ENCODE measurements at regions not wholly inside any gene's neighbourhood (a gene's known extent, or its start where the extent isn't known, plus 50 kb on each side); places are given as distances from the start of the nearest gene placed in this dataset.

DNA sequence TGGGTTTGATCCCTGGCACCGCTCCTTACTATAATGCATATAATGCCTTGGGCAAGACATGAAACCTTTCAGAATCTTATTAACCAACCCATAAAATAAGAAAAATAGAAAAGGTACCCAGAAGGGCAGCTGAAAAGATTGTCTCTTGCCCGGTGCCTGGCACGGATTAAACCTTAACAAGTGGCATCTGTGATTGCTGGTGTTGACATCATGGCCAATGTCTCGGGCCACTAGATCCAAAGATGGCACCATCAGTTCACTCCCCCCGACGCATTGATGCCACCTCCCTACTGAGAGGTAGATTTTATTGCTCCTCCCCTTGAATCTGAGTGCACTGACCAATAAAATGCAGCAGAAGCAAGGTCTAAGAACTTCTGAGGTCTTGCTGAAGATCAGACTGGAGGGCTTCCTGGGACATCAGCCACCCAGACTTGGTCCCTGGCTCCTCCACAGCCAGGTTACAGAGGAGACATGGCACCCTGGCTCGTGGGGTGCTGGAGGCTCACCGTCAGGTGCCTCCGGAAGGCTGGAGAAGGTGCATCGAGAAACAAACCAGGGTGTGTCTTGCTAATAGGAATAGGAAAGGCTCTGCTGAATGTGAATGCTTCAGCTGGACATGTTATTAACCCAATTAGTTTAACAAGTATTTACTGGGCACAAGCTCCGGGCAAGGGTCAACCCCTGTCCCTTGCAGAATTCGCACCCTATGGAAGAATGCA is 80.0 kb upstream of the COL5A1 start:
- H3K9me3 ChIP-seq: no peaks in the 10 kb centered on the region
- TF ChIP-seq, protein P1, sequence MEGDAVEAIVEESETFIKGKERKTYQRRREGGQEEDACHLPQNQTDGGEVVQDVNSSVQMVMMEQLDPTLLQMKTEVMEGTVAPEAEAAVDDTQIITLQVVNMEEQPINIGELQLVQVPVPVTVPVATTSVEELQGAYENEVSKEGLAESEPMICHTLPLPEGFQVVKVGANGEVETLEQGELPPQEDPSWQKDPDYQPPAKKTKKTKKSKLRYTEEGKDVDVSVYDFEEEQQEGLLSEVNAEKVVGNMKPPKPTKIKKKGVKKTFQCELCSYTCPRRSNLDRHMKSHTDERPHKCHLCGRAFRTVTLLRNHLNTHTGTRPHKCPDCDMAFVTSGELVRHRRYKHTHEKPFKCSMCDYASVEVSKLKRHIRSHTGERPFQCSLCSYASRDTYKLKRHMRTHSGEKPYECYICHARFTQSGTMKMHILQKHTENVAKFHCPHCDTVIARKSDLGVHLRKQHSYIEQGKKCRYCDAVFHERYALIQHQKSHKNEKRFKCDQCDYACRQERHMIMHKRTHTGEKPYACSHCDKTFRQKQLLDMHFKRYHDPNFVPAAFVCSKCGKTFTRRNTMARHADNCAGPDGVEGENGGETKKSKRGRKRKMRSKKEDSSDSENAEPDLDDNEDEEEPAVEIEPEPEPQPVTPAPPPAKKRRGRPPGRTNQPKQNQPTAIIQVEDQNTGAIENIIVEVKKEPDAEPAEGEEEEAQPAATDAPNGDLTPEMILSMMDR (IDR thresholded peaks at IDR 0.05; ENCODE audit: low read depth, low read length): no peak
- no peaks in the 10 kb centered on the region for H3K36me3 ChIP-seq
- no peaks in the 10 kb centered on the region for H3K27me3 ChIP-seq
- H3K4me1 ChIP-seq: no peaks in the 10 kb centered on the region
- DNase-seq: no peak
- H3K4me3 ChIP-seq (ENCODE audit: low read depth, low read length): no peak overlapping the region

DNA sequence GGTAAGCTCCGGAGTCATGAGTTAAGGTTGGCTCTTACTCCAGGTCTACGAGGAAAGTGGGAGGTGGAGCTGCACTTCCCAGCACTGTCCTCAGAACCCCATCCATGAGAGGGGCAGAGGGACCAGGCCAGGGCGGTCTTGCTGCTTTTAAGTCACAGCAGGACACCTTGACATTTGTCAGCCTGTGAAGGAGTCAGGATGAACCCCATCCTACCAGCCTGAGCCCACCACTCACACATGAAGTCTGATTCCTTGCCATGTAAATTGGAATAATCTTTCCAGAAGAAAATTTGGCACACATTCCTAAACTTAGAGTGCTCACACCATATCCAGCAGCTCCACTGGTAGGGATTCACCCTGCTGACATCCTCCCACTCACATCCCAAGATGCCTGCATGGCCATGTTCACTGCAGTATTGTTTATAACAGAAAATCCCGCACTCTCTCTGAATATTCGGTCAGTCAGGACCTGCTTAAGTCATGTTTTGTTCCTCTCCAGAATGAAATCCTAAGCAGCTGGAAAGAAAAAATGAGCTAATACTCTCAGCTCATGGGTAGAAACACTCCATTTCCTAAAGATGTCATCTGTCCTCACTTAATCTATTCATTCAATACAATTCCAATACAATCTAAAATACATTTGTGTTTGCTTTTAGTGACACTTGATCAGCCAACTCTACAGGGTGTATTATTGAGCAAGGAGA is 79.3 kb upstream of the COL5A1 start:
- no peak for DNase-seq
- TF ChIP-seq, protein P1 (IDR thresholded peaks at IDR 0.05; ENCODE audit: low read depth, low read length): no peak
- H3K27me3 ChIP-seq: no peaks in the 10 kb centered on the region

DNA sequence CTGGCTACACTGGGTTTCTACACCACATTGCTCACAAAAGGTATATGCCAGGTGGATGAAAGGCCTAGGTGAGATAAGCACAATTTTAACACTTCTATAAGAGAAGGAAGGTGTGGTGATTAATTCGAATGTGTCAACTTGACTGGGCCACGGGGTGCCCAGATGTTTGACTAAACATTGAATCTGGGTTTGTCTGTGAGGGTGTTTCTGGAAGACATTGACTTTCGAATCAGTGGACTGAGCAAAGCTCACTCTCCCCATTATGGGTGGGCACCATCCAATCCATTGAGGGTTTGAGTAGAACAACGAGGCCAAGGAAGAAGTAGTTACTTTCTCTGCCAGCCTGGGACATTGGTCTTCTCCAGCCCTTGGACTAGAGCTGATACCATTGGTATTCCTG is 78.2 kb upstream of the COL5A1 start:
- H3K9me3 ChIP-seq: no peaks in the 10 kb centered on the region
- H3K36me3 ChIP-seq: no peaks in the 10 kb centered on the region
- no peak for DNase-seq
- TF ChIP-seq, protein P1 (IDR thresholded peaks at IDR 0.05; ENCODE audit: low read depth, low read length): no peak
- no peak overlapping the region for H3K4me3 ChIP-seq (ENCODE audit: low read depth, low read length)
- H3K27me3 ChIP-seq: no peaks in the 10 kb centered on the region
- no peaks in the 10 kb centered on the region for H3K4me1 ChIP-seq

More for the DNA sequence above, 79.3 kb upstream of the COL5A1 start:
- no peaks in the 10 kb centered on the region for H3K4me1 ChIP-seq
- H3K36me3 ChIP-seq: no peaks in the 10 kb centered on the region
- no peaks in the 10 kb centered on the region for H3K9me3 ChIP-seq
- H3K4me3 ChIP-seq (ENCODE audit: low read depth, low read length): no peak overlapping the region

DNA sequence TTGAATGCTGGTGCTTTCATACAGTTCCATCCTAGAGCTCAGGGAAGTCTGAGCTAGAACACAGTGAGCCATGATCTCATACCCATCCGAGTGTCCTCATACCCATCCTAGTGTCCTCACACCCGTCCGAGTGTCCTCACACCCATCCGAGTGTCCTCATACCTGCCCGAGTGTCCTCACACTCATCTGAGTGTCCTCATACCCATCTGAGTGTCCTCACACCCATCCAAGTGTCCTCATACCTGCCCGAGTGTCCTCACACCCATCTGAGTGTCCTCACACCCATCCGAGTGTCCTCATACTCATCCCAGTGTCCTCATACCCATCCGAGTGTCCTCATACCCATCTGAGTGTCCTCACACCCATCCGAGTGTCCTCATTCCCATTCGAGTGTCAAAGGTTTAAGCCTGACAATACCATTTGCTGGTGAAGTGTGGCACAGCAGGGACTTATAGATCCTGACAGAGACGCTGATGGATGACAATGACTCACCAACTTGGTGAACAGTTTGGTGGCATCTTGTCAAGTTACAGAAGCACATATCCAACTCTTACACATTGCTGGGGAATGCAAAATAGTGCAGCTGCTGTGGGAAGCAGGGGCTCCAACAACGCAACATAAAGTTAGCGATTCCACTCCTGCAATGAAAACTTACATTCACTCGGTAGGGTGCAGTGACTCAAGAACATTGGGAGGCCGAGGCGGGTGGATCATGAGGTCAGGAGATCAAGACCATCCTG is 77.0 kb upstream of the COL5A1 start:
- no peaks in the 10 kb centered on the region for H3K36me3 ChIP-seq
- H3K27me3 ChIP-seq: no peaks in the 10 kb centered on the region
- no peak overlapping the region for H3K4me3 ChIP-seq (ENCODE audit: low read depth, low read length)
- no peaks in the 10 kb centered on the region; the same call in 1 of the 2 replicates for H3K4me1 ChIP-seq
- H3K9me3 ChIP-seq: no peaks in the 10 kb centered on the region
- TF ChIP-seq, protein P1 (IDR thresholded peaks at IDR 0.05; ENCODE audit: low read depth, low read length): no peak
- DNase-seq: no peak

DNA sequence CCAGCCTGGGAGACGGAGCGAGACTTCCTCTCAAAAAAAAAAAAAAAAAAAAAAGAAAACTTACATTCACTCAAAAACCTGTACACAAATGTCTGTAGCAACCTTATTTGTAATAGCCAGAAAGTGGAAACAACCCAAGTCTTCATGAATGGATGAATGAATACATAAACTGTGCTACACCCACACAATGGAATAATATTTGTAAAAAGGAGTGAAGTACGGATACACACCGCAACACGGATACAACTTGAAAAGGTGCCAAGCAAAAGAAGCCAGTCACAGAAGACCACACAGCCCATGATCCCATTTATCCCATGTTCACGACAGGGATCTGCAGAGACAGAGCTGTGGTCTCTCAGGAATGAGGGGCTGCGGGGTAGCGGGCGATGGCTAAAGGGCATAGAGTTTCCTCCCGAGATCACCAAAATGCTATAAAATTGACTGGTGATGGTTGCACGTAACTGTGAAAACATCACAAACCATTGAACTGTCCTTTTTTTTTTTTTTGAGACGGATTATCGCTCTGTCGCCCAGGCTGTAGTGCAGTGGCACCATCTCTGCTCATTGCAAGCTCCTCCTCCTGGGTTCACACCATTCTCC is 76.2 kb upstream of the COL5A1 start:
- Histone ChIP-seq H3K4me1 (no peaks in the 10 kb centered on the region; the same call in 1 of the 2 replicates), H3K27me3 (no peaks in the 10 kb centered on the region), H3K4me3 (ENCODE audit: low read depth, low read length) (no peak overlapping the region), H3K36me3 (no peaks in the 10 kb centered on the region), H3K9me3 (no peaks in the 10 kb centered on the region)
- TF ChIP-seq, protein P1 (IDR thresholded peaks at IDR 0.05; ENCODE audit: low read depth, low read length): no peak
- DNase-seq: no peak
